Epidermal melanocyte (primary cell): ENCODE measurements at regions not wholly inside any gene's neighbourhood (a gene's known extent, or its start where the extent isn't known, plus 50 kb on each side); places are given as distances from the start of the nearest gene placed in this dataset.
A peak's percentile ranks its signal among the peaks of the same experiment; 100 is the strongest.

Experiments
- DNase-seq: peaks from one replicate; pipeline ENCODE4 v3.0.0; 2011; ENCODE audit warnings: low spot score; ENCODE audit not compliant: insufficient read length

- no peak for DNase-seq
These were observed 2201.2 kb downstream of the ARAP2 start for GRCh38 chr4:34043131-34043530.

DNA sequence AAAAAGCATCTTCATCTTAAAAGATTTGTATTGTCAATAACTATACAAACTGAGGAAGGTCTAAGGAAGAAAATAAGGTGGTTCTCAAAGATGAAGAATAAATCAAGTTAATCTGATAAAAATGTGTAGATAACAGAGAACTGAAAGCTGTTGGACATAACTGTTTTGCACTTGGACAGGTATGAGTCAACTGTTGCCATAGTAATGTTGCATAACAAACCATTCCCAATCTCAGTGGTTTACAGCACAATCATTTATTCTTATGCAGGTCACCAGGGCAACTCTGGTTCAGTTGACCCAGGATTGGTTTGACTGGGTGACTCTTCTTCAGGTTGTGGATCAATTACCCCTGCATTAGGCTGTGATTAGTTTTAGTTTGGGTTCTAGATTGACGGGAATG lies 2197.7 kb downstream of the ARAP2 start:
- no peak for DNase-seq

GRCh38 chr4:34047363-34047762 lies 2197.0 kb downstream of the ARAP2 start:
- DNase-seq, result no peak

- DNase-seq, result no peak
These were observed 2178.2 kb downstream of the ARAP2 start for GRCh38 chr4:34066126-34066525.

- DNase-seq, result no peak
These were observed 2152.9 kb downstream of the ARAP2 start for GRCh38 chr4:34091451-34091850.

- DNase-seq, result no peak
These were observed 2150.2 kb downstream of the ARAP2 start for GRCh38 chr4:34094114-34094513.

- DNase-seq, result no peak
These were observed 2139.0 kb downstream of the ARAP2 start for GRCh38 chr4:34105311-34105710.

DNA sequence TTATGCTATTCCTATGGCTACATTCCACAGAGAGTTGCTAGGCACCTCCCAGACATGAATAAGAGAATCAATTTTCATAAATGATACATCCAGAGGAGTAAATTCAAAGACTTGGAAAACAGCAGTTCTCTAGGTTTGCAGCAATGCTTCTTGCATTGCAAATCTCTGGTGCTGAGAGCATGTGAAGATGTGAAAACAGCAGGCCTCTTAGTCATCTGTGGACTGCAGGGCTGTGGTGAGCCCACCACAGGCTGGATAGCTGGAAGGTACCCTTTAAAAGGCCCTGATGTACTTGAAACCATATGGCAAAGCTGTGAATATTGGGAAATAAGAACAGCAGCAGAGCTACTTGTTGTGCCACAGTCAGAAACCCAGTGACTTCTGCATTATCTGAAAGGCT lies 2135.9 kb downstream of the ARAP2 start:
- no peak for DNase-seq

DNA sequence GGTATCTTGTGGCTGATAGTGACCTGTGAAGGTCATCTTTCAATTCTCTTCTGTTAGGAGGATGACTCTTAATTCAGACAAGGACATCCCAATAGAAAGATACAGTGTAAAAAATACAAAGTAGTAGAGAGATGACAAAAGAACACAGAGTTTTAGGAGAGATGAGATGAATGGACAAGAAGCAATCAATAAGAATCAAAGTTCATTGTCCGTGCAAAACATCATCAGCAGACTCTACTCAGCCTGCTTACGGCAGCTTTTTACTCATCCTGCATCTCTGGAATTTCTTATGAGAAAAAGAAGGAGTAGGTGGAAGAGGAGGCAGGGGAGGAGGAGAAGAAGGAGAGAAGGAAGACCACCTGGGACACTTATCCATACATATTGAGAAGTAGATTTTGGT lies 2131.7 kb downstream of the ARAP2 start:
- DNase-seq, result no peak

GRCh38 chr4:34138385-34138784 lies 2105.9 kb downstream of the ARAP2 start:
- DNase-seq, result no peak

- no peak for DNase-seq
These were observed 2105.0 kb downstream of the ARAP2 start for GRCh38 chr4:34139346-34139745.

DNA sequence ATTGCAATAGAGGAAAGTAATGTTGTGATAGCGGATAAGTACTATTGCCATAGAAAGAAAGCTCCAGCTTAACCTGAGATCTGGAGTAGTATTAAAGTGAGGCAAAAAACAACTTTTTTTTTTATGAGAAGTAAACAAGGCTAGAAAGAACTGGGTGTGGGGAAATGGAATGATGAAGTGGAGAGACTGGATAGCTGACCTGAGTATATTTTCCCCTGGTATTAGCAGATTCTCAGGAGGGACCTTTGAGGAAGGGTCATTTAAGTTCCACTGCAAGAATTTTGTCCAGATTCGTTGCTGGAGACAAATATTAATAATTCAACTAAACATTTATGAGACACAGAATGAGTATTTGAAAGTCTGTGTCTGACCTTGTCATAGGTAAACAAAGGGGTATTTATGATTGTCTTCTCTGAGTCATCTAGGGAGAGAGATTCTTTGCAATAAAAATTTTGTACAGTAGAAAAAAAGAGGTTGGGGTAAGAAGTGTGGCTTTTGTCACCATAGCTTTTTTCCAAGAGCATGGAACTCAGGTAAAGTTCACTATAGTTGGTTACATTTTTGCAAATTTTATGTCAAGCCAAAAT lies 2095.9 kb downstream of the ARAP2 start:
- no peak for DNase-seq

- DNase-seq, result no peak
These were observed 2086.8 kb downstream of the ARAP2 start for GRCh38 chr4:34157547-34157946.

DNA sequence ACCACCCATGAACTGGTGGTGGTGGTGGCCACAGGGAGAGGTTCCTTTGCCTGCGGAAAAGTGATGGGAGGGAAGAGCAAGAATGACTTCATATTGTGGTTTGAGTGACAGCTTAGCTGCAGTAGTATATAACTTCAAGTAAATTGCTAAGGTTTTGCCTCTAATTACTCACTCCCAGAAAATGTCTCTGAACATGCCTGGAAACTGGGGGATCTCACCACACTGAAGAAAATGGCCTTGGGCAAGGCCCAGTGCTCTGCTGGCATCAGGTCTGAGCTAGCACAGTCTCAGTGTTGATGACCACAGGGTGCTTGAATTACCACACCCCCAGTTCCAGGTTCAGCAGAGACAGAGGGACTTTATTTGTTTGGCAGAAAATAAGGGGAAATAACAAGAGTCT lies 2085.4 kb downstream of the ARAP2 start:
- DNase-seq, result no peak

GRCh38 chr4:34170946-34171345 lies 2073.4 kb downstream of the ARAP2 start:
- no peak for DNase-seq

DNA sequence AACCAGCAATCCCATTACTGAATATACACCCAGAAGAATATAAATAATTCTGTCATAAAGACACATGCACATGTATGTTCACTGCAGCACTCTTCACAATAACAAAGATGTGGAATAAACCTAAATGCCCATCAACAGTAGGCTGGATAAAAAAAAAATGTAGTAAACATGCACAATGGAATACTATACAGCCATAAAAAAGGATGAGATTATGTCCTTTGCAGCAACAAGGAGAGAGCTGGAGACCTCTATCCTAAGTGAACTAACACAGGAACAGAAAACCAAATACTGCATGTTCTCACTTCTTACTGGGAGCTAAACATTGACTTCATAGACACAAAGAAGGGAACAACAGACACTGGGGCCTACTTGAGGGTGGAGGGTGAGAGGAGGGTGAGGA lies 2067.7 kb downstream of the ARAP2 start:
- DNase-seq, result no peak

GRCh38 chr4:34178476-34178875 lies 2065.8 kb downstream of the ARAP2 start:
- DNase-seq, result no peak

- peak; percentile 16 for DNase-seq
These were observed 2062.9 kb downstream of the ARAP2 start for GRCh38 chr4:34181311-34181841.

GRCh38 chr4:34181891-34182290 lies 2062.4 kb downstream of the ARAP2 start:
- no peak for DNase-seq

DNA sequence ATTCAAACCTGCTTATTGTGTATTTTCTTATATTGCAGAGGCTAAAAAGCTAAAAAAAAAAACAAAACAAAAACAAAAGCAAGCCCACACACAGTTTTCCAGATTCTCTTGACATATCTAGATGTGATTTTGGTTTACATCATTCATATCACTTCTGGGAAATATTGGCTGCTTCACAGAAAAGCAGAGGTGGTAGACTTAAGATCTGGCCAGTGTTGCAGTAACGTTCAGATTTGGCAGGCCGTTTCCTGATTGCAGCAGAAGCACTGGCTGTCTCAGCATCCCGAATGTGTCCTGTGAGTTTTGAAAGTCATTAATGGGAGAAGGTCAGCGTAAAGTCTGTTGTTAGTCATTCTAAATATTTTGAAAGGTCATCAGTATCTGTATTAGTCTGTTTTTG lies 2062.0 kb downstream of the ARAP2 start:
- no peak for DNase-seq

DNA sequence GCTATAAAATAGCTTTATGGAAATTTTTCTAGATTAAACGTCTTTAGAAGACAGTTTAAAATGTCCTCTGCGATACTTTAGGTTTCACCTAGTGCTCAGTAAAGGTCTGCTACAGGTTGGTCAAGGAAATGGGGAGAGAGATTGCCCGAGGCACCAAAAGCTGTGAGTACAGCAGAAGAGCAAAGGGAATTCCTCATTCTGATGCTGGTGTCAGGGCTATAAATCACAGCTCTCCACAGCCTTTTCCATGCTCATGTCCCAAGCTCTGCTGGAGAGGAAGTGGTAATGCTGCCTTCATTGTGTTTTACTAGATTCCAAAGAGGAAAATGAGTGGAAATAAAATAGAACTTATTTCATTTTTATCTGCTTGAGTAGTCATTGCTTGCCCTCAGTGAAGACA lies 2060.4 kb downstream of the ARAP2 start:
- no peak for DNase-seq

- DNase-seq, result no peak
These were observed 2057.3 kb downstream of the ARAP2 start for GRCh38 chr4:34187056-34187455.

DNA sequence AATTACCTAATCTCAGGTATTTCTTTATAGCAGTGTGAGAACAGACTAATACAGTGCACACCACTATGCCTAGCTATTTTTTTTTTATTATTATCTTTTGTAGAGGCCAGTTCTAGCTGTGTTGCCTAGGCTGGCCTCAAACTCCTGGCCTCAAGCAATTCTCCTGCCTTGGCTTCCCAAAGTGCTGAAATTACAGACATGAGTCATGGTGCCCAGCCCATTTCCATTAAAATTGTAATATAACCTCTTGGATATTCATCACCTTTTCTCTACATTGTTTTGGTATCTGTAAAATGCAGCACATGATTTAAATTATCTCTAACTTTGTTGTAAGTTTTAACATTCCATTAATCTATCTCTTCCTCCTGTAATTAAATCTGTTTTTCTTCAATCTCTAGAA lies 2052.9 kb downstream of the ARAP2 start:
- no peak for DNase-seq
